Pons (tissue), 1 donor: ENCODE measurements at regions not wholly inside any gene's neighbourhood (a gene's known extent, or its start where the extent isn't known, plus 50 kb on each side); places are given as distances from the start of the nearest gene placed in this dataset.

Experiments used
- DNase-seq: peaks from one replicate; pipeline ENCODE4 v3.0.0-alpha.2; 2016; ENCODE audit warnings: low spot score

- peak; percentile 1 for DNase-seq
These were observed 328.5 kb upstream of the TLE3 start for GRCh38 chr15:70426096-70426821.

GRCh38 chr15:70424937-70425411, 327.3 kb upstream of the TLE3 start:
- no peak for DNase-seq

DNA sequence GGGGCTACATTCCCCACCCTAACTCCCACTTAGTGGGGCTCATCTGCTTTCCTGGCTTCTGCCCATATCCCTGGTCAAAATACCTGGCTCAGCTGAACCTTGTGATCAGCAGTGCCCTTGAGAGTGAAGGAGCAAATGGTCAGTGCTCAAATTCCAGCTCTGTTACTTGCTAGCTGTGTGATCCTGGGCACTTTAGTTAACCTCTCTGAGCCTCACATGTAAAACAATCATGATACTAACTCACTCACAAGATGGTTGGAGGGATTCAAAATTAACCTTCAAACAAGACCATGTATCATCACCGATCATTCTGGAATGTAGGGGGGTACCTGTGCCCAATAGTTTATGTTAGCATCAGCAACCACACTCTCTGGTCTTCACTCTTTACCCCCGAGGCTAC, 325.6 kb upstream of the TLE3 start:
- DNase-seq, result no peak

GRCh38 chr15:70422342-70422741, 324.6 kb upstream of the TLE3 start:
- DNase-seq, result no peak

DNA sequence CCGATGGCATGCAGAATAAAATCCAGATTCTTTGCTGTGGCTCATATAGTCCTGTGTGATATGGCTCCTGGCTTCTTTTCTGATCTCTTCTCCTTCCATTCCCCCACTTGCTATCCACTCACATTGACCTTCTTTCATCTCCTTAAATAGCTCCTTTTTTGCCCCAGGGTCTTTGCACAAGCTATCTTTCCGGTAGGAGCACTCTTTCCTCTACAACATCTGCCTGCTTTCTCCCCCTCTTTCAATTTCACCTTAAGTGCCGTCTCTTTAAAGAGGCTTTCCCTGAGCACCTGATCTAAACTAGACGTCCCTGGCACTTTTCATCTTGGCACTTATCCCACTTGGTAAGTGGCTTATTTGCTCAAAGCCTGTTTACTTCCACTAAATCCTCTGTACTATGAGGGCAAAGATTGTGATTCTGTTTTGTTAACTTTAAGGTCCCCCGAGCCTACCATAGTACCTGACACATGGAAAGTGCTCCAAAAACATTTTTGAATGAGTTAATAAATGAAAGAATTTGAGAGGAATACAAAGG, 323.3 kb upstream of the TLE3 start:
- no peak for DNase-seq

DNA sequence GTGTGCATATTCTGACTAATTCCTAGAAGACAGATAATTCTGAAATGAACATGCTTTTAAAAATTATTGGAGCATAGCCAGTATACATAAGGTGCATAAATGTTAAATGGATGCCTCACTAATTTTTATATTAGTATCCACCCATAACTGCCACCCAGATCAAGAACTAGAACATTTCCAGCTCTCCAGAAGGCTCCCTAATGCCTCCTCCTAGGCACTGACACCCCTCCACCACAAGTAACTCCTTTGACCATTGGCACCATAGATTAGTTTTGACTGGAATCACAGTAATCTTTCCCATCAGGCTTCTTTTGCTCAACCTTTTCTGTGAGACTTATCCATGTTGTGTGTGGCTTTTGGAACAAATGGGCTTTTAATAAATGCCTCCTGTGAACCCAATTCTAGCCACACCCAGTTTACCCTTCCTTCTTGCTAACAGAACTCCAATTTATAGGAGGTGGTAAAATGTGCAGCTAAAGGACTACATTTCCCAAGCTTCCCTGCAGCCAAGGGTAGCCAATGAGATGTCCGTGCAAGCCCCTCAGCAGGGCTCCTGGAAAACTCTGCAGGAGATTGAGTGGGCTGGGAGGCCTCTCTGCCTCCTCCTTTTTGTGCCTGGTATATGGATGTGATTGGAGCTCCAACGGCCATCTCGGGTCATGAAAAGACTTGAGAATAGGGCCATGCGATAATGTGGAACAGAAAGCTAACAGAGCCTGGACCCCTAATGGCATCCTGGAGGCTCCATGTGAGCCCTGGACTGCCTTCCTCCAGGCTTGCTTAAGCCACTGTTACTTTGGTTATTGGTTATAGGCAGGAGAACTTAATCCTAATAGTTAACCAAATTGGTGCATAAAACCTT, 322.6 kb upstream of the TLE3 start:
- DNase-seq, result no peak

GRCh38 chr15:70418943-70419342, 321.2 kb upstream of the TLE3 start:
- DNase-seq, result no peak

DNA sequence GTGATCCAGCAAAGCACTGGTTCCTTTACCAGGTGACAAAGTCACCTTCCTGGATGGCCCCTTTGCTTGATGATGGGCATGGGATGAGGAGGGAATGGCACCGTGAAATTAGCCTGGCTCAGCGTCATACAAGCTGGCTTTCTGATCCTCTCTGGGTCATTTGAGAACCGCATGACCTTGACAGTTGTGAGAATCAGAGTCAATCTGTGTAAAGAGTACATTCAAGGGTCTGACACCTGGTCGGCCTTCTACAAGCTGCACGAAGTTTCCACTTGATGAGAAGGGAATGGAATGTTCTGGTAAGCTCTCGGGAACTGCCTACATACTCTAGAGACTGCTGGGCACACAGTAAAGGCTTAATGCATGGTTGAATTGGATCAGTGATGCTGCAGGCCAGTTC, 319.8 kb upstream of the TLE3 start:
- DNase-seq, result no peak

- no peak for DNase-seq
These were observed 319.1 kb upstream of the TLE3 start for GRCh38 chr15:70416829-70417228.

GRCh38 chr15:70415398-70415797, 317.7 kb upstream of the TLE3 start:
- no peak for DNase-seq

- DNase-seq, result no peak
These were observed 316.9 kb upstream of the TLE3 start for GRCh38 chr15:70414626-70415025.

DNA sequence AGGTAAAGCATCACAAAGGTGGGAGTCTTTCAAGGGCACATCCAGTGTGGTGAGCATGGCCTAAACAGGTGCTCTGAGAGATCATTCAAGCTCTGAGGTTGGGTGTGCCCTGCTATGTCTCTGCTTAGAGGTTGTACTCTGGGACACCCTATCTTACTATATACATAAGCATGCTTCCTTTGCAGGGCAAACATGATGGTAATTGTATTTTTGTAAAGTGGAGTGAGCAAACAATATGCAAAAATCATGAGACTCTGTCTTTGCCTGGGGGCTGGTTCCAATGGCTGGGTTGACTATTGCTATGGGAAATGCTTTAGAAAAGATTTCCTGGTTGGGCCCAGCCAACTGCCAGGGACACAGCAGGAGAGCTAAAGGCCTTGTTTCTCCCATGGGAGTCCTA, 315.1 kb upstream of the TLE3 start:
- DNase-seq, result no peak

DNA sequence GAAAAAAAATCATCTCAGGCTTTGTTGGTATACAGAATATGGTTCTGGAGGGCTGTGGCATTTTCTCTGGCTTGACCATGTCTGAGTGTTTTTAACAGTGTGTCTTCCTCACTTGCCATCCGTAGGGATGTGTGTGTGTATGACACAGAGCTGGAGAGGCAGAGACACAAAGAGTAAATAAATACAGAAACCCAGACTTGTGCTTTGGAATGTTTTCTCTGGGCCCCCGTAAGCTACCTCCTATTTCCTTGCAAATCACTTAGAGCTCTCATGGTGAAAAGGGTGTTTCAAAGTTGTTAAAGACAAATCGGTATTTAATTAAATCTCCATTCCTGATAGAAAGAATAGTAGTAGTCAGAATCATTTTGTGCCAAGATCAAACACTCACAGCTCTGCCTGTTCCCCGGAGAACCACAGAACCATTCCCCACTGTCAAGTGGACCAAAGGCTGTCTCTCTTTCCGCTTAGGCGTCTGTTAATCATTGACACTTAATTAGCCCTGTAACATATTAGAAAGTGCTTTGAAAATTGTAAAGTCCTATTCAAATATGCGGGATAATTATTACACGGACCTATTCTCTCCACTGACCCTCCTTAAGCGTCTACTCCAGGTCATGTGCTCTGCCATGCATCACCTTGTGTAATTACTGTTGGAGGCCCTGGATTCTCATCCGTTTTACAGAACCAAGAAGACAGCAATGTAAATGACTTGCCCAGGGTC, 313.6 kb upstream of the TLE3 start:
- no peak for DNase-seq

DNA sequence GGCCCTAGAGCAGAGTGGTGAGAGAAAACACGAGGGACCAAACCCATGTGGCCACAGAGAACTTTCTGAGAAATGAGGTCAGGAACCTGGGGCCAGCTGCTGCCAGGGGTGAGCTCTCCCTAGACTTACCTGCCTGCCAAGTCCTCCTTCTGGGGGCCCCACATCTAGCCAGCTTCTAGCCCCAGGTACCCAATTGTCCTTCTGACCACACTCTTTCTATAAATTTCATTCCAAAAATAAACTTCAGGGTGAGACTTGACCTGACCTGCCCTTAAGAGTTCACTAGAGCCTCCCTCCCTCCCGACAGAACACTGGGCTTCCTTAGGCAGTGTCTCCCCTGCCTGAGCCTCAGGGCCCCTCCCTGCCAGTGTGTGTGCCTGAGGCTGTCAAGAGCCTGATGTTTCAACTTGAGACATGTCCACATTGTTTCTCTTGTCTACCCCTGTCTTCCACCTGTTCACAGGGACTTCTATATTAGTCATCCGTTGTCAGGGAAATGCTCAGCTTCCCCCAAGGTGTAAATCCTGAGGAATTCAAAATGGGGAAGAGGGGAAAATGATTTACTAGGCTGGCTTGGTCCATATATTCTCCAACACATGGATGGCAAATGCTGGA, 312.8 kb upstream of the TLE3 start:
- no peak for DNase-seq

GRCh38 chr15:70409388-70409787, 311.7 kb upstream of the TLE3 start:
- no peak for DNase-seq

DNA sequence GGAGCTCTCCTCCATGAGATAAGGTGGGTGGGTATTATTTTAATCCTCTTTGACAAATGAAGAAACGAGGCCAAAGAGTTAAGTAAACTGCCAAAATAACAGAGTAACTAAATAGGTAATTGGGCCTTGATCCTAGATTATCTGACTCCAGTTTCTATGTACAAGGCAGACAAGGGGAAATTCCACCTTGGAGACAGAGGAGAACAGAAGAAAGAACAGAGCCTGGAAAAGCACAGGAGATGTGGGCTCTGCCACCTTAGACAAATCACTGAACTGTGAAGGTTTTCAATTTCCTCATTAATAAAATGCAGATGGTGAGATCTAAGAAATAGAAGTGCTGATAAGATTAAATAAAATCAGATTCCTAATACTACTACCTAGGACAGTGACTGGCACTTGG, 310.2 kb upstream of the TLE3 start:
- no peak for DNase-seq

- no peak for DNase-seq
These were observed 309.6 kb upstream of the TLE3 start for GRCh38 chr15:70407336-70407670.

DNA sequence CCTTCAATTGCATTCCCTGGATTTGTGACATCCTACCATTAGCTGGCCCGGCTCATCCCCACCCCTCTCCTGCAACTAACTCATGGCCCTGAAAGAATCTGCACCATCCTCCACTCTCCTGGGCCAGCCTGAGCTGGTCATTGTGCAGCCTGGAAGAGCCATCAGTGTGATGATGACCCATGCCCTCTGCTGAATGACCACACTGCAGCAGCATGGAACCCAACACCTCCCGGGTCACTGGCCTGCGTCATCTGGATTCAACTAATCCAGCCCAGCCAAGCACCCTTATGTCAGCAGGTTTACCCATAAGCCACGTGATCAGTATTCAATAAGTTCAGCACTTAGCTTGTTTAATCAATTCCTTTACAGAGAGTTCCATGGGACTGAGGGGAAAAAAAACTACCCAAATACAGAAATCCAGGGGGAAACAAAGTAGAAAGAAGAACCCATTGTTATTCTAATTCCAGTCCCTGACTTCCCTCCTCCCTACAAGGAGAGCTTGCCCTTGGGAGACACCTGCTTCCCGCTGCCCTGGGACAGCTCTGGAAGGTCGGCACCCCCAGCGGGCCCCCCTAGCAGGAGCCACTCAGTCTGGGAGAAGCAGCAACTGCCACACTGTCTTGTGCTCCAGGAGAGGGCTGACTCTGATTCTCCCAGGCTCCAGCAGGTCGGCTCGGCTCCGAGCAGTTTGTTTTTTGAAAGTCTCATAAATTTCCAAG, 309.1 kb upstream of the TLE3 start:
- no peak for DNase-seq

- DNase-seq, result no peak
These were observed 304.0 kb upstream of the TLE3 start for GRCh38 chr15:70401709-70402108.

DNA sequence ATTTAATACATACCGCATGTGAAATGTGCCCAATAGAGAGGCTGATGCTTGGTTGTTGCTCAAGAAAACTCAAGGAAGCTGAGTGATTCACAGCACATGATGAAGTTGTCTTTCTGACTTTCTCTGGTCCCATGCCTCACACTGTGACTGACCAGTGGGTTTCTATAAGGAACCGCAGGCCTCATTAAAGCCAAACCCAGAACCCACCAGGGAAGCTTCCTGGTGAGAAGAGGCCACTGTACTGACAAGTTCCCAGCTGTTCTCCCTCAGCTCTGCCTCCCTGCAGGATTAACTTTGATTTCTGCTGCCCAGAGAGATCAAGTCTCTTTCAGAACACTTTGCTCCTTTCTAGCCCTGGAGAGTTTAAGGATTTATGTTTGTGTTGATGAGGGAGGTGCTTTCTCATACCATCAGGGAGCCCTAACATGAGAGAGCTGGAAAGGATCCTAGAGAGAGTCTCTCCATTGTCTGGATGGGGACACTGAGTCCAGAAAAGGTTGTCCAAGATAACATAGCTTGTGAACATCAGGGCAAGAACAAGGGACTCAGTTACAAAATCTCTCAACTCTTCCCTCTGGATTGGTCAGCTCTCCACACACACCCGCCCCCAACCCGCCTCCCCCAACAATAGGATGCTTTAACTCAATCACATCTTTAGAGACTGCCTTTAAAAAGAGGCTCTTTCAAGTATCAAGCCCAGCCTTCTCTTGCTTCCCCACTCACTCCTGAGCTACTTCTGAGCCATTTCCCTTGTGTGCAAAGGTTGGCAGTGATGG, 303.2 kb upstream of the TLE3 start:
- DNase-seq, result no peak

DNA sequence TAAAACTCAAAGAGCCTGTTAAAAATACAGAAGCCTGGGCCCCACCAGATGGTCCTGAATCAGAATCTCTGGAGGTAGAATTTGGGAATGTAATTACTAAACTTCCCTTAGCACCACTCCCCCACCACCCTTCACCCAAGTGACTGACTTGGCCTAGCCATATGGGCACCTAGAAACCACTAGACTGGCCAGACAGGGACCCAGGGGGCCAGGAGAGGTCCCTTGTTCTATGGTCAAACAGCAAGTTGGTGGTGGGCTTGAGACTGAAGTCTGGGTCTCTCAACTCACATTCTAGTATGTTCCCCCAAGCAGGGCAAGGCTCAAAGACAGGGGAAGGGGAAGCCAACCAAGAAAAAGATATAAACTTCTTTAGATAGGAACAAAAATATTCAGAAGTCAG, 301.5 kb upstream of the TLE3 start:
- no peak for DNase-seq
